Peyer's patch (tissue), 4 donors: ENCODE measurements at regions not wholly inside any gene's neighbourhood (a gene's known extent, or its start where the extent isn't known, plus 50 kb on each side); places are given as distances from the start of the nearest gene placed in this dataset.
"Not testable (repeated sequence)": the region's sequence is repeated elsewhere in the genome, so short reads cannot be mapped to it uniquely, and the experiment has no call there.

ENCODE experiments used
- CTCF ChIP-seq, 6 experiments: fragments of 450-650 bp in 4 of 6; fragments of 200-600 bp in 2 of 6; sonication (generic) in 1 of 6; IDR thresholded peaks; one replicate each; pipeline ENCODE4 v1.5.1; 2017 to 2019; ENCODE audit warnings: antibody characterized with exemption in 6 of 6, mild to moderate bottlenecking in 3 of 6, moderate library complexity in 1 of 6
- POLR2A ChIP-seq, 2 donors: fragments of 450-650 bp; IDR thresholded peaks; one replicate each; pipeline ENCODE4 v1.5.1; 2017; ENCODE audit warnings: antibody characterized with exemption in 2 of 2, mild to moderate bottlenecking in 2 of 2, moderate library complexity in 2 of 2

- not testable (repeated sequence) for TF ChIP-seq CTCF, POLR2A (IDR thresholded peaks at IDR 0.05)
Measured at GRCh38 chr1:121007755-121008154, 118.2 kb downstream of the PPIAL4A start.
